Natural killer cell (primary cell): ENCODE measurements at regions not wholly inside any gene's neighbourhood (a gene's known extent, or its start where the extent isn't known, plus 50 kb on each side); places are given as distances from the start of the nearest gene placed in this dataset.

Experiments
- ATAC-seq, 3 donors: fragments of 150-1000 bp in 2 of 3; fragments of 200-7000 bp in 1 of 3; cut with Tn5 transposase; 1 replicate in 1 of 3; 2 replicates in 2 of 3; pipeline ENCODE4 v1.10.0; 2021; ENCODE audit warnings: mild to moderate bottlenecking in 2 of 3, moderate library complexity in 2 of 3
- DNase-seq, 2 donors: peaks; one replicate each; pipeline versions ENCODE4 v3.0.0 to v3.0.0-alpha.2; 2013 to 2021; ENCODE audit warnings: mixed read lengths in 1 of 2
- H3K27ac ChIP-seq: one replicate; pipeline ENCODE4 v1.5.1; 2013; ENCODE audit warnings: mild to moderate bottlenecking, low read length
- H3K27me3 ChIP-seq: one replicate; pipeline ENCODE4 v1.6.1; 2013; ENCODE audit warnings: low read length; ENCODE audit not compliant: control insufficient read depth, insufficient read depth
- H3K36me3 ChIP-seq: one replicate; pipeline ENCODE4 v1.6.1; 2013; ENCODE audit warnings: low read length; ENCODE audit not compliant: control insufficient read depth, insufficient read depth
- H3K4me1 ChIP-seq: one replicate; pipeline ENCODE4 v1.6.1; 2013; ENCODE audit warnings: low read length; ENCODE audit not compliant: control insufficient read depth, insufficient read depth
- H3K4me3 ChIP-seq: one replicate; pipeline ENCODE4 v1.5.1; 2013; ENCODE audit warnings: low read length
- H3K9me3 ChIP-seq: one replicate; pipeline ENCODE4 v1.6.1; 2013; ENCODE audit warnings: low read length; ENCODE audit not compliant: control insufficient read depth, insufficient read depth
- H3K27ac Mint-ChIP-seq, 2 donors: one replicate each; pipeline ENCODE4 v1.8.0; 2022; ENCODE audit warnings: mild to moderate bottlenecking in 2 of 2, mixed read lengths in 2 of 2, moderate library complexity in 1 of 2
- H3K27me3 Mint-ChIP-seq, 2 donors: one replicate each; pipeline ENCODE4 v1.8.0; 2022; ENCODE audit warnings: low read depth in 2 of 2, mixed read lengths in 2 of 2
- H3K36me3 Mint-ChIP-seq: one replicate; pipeline ENCODE4 v1.8.0; 2022; ENCODE audit warnings: mixed read lengths
- H3K4me1 Mint-ChIP-seq, 2 donors: one replicate each; pipeline ENCODE4 v1.8.0; 2022; ENCODE audit warnings: mixed read lengths in 2 of 2
- H3K4me3 Mint-ChIP-seq: one replicate; pipeline ENCODE4 v1.8.0; 2022; ENCODE audit warnings: mild to moderate bottlenecking, moderate library complexity, mixed read lengths
- H3K9me3 Mint-ChIP-seq, 2 donors: one replicate each; pipeline ENCODE4 v1.8.0; 2022; ENCODE audit warnings: mixed read lengths in 2 of 2
- CTCF ChIP-seq: fragments of 200-600 bp; IDR thresholded peaks from one replicate; pipeline ENCODE4 v1.8.0; 2022; ENCODE audit warnings: antibody characterized with exemption
- whole genome bisulfite sequencing: methylation state at CpG from one replicate; pipeline ENCODE4 v1.1.7; 2013; ENCODE audit warnings: missing lambda C conversion rate; ENCODE audit not compliant: insufficient coverage; 5-methylcytosine and 5-hydroxymethylcytosine counted together
- intact Hi-C: fragments of 100-400 bp; cut with micrococcal nuclease; formaldehyde crosslinking; loops from one replicate; pipeline ENCODE4 v1.14.2; 2022

DNA sequence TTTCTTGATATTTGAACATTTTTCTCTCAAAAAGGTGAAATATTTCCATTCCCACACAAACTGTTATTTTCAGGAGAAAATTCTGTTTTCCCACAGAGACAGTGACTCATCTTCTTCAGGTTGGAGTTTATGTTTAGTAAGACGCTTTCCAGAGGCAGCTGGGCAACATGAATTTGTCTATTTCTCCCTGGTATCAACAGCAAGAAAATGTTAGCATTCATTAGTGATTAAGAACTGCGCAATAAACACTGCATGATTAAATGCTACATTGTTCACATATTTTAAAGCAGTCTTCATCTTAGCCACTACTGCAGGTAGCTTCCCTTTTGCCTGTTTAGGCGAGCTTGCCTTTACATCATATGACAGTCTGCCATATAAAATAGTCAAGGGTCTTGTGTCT, 295.7 kb downstream of the C6orf118 start:
- ATAC-seq (no peak), DNase-seq (no peak)
- Histone ChIP-seq H3K27me3 (no peaks in the 10 kb centered on the region), H3K4me1 (no peaks in the 10 kb centered on the region), H3K36me3 (no peaks in the 10 kb centered on the region), H3K4me3 (no peak overlapping the region), H3K9me3 (peaks cover 2% of the 10 kb centered on the region), H3K27ac (no peak overlapping the region)
- no peak overlapping the region for H3K27ac Mint-ChIP-seq
- H3K36me3 Mint-ChIP-seq: no peaks in the 10 kb centered on the region
- H3K9me3 Mint-ChIP-seq: peaks cover 13 to 21% of the 10 kb centered on the region in 2 donors
- H3K27me3 Mint-ChIP-seq: no peaks in the 10 kb centered on the region
- 85% methylated on average over 3 of the region's 3 CpGs for WGBS
- no peak overlapping the region for H3K4me3 Mint-ChIP-seq
- H3K4me1 Mint-ChIP-seq: no peaks in the 10 kb centered on the region
- intact Hi-C loops: no loop called here
- no peak for TF ChIP-seq CTCF

DNA sequence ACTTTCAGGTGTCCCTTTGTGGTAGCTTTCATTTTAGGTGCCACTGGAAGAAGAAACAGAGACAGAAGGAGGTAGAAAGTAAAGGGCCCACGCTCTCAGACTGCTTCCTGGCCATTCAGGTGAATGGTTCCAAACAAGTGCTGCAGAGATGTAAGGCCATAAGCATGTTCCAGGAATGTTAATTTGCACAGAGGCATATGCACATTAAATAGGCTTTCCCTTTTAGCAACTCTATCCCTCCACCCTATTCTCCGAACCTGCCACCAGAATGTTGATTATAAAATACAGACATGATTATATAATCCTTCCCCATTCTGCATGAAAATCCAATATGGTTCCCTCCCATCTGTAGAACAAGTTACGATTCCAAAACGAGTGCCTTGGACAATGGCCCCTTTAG, 297.2 kb downstream of the C6orf118 start:
- H3K27ac Mint-ChIP-seq: no peak overlapping the region
- Histone ChIP-seq H3K9me3 (peaks cover 2% of the 10 kb centered on the region), H3K4me1 (no peaks in the 10 kb centered on the region), H3K27ac (no peak overlapping the region), H3K4me3 (no peak overlapping the region), H3K27me3 (no peaks in the 10 kb centered on the region), H3K36me3 (no peaks in the 10 kb centered on the region)
- H3K4me3 Mint-ChIP-seq: no peak overlapping the region
- no peaks in the 10 kb centered on the region for H3K27me3 Mint-ChIP-seq
- no peaks in the 10 kb centered on the region for H3K4me1 Mint-ChIP-seq
- TF ChIP-seq CTCF: no peak
- intact Hi-C loops: no loop called here
- no peaks in the 10 kb centered on the region for H3K36me3 Mint-ChIP-seq
- 84% methylated on average over 4 of the region's 4 CpGs for WGBS
- DNase-seq: no peak
- no peak for ATAC-seq
- H3K9me3 Mint-ChIP-seq: peaks cover 13 to 22% of the 10 kb centered on the region in 2 donors

GRCh38 chr6:165010556-165011535, 298.6 kb downstream of the C6orf118 start:
- DNase-seq (no peak), ATAC-seq (no peak)
- Histone ChIP-seq H3K27ac (no peak overlapping the region), H3K9me3 (peaks cover 2% of the 10 kb centered on the region), H3K36me3 (no peaks in the 10 kb centered on the region), H3K4me1 (no peaks in the 10 kb centered on the region), H3K27me3 (no peaks in the 10 kb centered on the region), H3K4me3 (no peak overlapping the region)
- Mint-ChIP-seq H3K4me3 (no peak overlapping the region), H3K36me3 (no peaks in the 10 kb centered on the region), H3K27ac (no peak overlapping the region), H3K4me1 (no peaks in the 10 kb centered on the region), H3K27me3 (no peaks in the 10 kb centered on the region), H3K9me3 (peaks cover 15 to 22% of the 10 kb centered on the region in 2 donors)
- no peak for TF ChIP-seq CTCF
- intact Hi-C loops: no loop called here
- WGBS: 87% methylated on average over 5 of the region's 5 CpGs
